ENCODE measurements at regions not wholly inside any gene's neighbourhood (a gene's known extent, or its start where the extent isn't known, plus 50 kb on each side); places are given as distances from the start of the nearest gene placed in this dataset.

DNA sequence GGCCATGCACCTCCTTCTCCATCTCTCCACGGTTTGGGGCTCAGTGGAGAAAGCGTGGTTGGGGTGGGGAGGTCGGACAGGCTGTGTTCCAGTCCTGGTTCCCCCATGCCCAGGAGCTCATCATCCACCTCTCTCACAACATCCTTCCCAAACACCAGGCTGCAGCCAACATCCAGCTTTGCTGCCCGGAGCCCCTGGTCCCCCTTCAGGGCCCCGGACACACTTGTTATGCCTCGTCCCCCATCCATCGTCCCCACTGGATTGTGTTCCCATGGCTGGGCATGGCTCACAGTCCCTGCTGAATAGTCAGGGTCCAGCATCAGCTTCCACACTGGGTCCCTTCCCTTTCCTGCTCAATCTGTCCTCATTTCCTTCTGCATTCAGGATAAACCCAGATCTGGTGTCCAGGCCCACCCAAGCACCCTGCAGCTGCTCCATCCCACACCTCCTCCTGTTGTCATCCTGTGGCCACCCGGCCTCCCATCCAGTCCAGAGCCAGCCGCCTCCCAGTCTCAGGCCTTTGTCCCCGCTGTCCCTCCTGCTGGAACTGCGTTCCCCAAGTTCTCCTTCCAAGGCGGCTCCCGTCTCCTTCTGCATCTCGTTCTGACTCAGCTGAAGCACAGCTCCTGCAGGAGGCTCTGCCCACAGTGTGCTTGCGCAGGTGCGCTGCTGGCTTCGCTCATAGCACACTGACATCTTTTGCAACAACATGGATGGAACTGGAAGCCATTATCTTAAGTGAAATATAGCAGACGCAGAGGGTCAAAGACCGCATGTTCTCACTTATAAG lies 211.4 kb upstream of the RTL1 start:
- TF ChIP-seq, protein P1, sequence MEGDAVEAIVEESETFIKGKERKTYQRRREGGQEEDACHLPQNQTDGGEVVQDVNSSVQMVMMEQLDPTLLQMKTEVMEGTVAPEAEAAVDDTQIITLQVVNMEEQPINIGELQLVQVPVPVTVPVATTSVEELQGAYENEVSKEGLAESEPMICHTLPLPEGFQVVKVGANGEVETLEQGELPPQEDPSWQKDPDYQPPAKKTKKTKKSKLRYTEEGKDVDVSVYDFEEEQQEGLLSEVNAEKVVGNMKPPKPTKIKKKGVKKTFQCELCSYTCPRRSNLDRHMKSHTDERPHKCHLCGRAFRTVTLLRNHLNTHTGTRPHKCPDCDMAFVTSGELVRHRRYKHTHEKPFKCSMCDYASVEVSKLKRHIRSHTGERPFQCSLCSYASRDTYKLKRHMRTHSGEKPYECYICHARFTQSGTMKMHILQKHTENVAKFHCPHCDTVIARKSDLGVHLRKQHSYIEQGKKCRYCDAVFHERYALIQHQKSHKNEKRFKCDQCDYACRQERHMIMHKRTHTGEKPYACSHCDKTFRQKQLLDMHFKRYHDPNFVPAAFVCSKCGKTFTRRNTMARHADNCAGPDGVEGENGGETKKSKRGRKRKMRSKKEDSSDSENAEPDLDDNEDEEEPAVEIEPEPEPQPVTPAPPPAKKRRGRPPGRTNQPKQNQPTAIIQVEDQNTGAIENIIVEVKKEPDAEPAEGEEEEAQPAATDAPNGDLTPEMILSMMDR (IDR thresholded peaks at IDR 0.05 in 2 of 3, conservative IDR thresholded peaks at IDR 0.05 in 1 of 3; ENCODE audit: borderline replicate concordance in 1 of 3, insufficient read depth in 1 of 3, low read depth in 2 of 3, low read length in 2 of 3): no peak
- no peak for TF ChIP-seq POLR2A (IDR thresholded peaks at IDR 0.05; ENCODE audit: borderline replicate concordance, extremely low read depth, insufficient read depth, insufficient read length)
- no peak for TF ChIP-seq EZH2phosphoT487 (IDR thresholded peaks at IDR 0.05; ENCODE audit: borderline replicate concordance)
- TF ChIP-seq, protein P2, sequence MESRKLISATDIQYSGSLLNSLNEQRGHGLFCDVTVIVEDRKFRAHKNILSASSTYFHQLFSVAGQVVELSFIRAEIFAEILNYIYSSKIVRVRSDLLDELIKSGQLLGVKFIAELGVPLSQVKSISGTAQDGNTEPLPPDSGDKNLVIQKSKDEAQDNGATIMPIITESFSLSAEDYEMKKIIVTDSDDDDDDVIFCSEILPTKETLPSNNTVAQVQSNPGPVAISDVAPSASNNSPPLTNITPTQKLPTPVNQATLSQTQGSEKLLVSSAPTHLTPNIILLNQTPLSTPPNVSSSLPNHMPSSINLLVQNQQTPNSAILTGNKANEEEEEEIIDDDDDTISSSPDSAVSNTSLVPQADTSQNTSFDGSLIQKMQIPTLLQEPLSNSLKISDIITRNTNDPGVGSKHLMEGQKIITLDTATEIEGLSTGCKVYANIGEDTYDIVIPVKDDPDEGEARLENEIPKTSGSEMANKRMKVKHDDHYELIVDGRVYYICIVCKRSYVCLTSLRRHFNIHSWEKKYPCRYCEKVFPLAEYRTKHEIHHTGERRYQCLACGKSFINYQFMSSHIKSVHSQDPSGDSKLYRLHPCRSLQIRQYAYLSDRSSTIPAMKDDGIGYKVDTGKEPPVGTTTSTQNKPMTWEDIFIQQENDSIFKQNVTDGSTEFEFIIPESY (IDR thresholded peaks at IDR 0.05; ENCODE audit: extremely low read depth, insufficient replicate concordance, low read length): no peak
- TF ChIP-seq CEBPB (IDR thresholded peaks at IDR 0.05; ENCODE audit: low read depth): no peak
